ENCODE measurements at regions not wholly inside any gene's neighbourhood (a gene's known extent, or its start where the extent isn't known, plus 50 kb on each side); places are given as distances from the start of the nearest gene placed in this dataset.

DNA sequence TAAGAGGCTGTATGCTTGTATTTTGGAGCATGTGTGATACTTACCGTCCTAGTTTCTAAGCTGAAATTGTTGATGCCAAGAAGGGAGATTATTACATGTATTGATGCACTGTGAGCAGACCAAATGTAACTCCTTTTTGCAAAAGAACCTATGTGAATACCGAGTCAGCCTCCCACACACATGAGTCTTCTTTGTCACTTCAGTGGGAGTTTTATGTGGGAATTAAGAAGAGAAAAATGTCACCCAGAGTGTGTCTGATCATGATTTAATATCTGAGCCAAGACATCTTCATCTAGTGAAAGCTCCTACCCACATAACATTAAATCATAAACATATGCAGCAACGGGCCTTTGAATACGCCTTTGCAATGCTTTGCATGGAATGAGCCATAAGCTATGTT lies 380.3 kb upstream of the ACTBL2 start:
- no peak for DNase-seq (ENCODE audit: extremely low read depth, low read depth)

DNA sequence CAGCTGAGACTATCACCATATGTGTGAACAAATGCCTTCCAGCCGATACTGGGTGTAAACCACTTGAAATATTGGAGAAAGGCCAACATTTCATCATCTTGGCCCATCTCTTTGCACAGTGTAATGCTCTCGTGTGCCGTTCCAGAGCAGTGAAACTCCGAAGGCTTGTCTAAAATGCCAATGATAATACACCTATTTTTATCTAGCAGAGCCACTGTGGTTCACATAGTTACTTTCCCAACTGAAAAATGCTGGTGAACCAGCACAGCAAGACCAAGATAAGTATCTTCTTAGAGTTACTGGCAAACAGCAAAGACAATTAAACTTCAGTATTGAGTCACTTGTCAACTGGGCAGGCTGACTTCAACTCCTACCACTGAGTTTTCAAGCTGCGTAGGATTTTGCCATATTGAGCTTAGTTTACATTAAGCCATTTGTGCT lies 379.9 kb upstream of the ACTBL2 start:
- no peak for DNase-seq (ENCODE audit: extremely low read depth, low read depth)

DNA sequence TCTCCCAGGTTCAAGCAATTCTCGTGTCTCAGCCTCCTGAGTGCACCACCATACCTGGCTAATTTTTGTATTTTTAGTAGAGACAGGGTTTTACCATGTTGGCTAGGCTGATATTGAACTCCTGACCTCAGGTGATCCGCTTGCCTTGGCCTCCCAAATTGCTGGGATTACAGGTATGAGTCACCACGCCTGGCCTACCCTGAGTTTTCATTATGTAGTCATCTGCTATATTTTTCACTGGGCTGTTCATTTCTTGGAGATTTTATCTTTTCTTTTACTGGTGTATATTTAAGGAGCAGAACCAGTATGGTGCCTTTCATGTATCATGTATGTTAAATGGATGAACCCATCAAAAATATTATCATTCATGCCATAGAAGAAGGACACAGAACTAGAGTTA lies 377.0 kb upstream of the ACTBL2 start:
- DNase-seq (ENCODE audit: extremely low read depth, low read depth), result no peak

DNA sequence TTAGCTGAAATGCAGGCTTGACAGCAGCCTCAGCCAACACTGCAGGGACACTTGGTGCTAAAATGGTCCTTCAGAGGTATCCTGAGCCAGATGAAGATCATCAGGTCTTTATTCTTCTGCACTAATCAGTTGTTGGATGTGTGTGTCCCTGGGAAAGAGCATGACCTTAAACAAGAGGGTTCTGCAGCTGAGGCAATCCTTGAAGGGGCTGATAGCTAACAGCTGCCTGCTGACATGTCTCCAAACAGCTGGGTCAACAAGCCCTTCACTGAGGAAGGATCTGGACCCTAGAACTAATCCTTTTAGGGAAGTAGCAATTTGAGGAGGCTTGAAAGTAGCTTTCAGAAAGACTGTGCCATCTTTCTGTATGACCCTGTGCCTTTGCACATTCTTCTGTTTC lies 376.3 kb upstream of the ACTBL2 start:
- DNase-seq (ENCODE audit: extremely low read depth, low read depth), result no peak

DNA sequence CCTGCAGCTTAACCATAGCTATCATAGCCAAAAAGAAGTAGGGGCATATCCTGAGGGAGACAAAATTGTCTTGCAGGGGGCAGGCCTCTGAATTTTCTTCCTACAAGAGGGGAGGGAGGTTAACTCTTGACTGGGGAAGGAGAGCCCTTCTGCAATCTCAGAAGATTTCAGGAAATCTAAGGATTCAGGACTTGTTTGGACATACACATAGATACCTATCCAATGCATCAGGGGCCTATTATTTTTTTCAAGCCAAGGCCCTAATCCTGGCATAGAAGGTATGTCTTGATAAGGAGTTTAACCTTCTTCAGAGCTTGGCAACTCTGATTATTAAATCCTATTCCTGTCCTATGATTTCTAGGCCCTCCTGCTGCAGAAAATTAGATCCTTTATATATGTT lies 375.1 kb upstream of the ACTBL2 start:
- DNase-seq (ENCODE audit: extremely low read depth, low read depth), result no peak

DNA sequence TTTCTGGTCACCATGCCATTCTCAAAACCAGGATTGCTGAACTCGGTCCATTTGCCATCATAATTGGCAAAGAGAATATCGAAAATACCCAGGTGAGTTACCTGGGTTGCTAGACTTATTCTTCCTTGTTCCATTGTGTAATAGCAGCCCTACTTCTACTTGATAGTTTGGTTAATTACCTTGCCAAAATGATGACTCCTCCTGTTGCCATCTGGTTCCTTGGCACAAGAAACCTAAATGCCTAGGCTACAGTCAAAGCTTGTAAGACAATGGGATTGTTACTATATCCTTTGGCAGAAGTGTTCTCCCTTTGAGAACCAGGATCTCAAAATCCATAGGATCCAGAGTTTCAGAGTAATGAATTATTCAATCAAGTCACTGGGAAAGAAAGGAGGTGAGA lies 373.2 kb upstream of the ACTBL2 start:
- DNase-seq (ENCODE audit: extremely low read depth, low read depth), result no peak

DNA sequence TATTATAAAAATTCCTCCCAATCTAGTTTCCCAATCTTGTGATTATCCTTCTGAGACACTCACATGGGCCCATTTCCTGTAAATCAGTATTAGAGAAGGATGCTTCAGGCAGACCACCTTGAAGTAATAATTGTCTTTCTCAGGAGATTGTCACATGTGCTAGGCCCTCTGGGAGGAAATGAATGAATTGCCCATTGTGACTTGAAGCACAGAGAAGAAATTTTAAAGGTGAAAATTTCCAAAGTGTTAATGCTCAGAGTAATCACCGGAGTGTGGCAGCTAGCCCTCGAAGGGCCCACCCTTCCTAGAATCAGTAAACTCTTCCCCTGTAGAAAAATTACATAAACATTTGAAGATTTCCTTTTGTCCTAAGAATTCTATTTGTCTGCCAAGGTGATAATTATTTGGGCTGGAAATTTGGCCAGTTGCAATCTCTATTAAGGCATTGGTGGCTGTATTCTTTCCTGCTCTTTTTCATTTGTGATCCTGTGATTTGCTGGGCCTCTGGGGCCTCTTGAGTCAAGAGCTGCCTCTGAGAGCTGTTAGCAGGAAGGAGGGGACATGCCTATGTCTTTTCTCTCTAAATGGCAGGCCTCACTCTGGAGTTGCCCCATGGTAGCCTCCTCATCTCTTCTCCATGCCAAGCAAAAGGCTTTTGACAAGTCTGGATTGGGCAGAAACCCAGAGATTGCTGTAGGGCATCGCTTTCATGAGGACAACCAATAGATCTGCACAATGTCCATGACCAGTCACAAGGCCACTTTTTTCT lies 371.5 kb upstream of the ACTBL2 start:
- no peak for DNase-seq (ENCODE audit: extremely low read depth, low read depth)

DNA sequence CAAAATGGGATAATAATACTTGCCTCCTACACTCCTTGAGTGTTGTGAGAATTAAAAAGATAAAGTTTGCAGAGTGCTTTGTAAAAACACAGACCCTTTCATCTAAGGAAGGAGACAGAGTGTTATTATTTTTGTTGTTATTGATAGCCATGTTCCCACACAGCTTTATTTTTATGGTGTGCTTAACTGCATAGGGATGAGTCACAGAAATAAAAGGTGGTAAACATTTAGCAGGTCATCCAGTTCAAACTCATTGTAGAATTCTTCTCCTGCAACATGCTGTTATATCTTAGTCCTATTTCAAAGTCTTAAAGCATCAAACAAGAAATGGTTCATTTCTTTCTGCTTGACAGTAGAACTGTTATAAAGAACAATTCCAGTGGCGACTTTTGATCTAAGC lies 367.5 kb upstream of the ACTBL2 start:
- DNase-seq (ENCODE audit: extremely low read depth, low read depth), result no peak

DNA sequence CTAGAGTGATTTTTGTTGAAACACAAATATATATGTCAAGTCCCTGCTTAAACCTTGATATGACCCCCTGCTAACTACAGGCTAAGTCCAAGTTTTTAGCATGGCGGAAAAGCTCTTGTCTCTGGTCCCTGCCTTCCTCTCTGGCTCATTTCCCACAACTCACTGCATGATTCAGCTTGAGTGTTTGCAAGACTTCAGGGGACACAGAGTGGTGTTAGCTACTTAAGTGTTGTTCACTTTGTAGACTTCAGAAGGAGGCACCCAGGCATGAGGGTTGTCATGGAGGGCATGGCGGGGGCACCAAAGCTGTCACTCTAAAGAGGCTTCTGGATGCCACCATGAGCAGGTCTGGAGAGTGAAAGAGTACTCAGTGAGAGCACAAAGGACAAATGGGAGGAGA lies 362.4 kb upstream of the ACTBL2 start:
- no peak for DNase-seq (ENCODE audit: extremely low read depth, low read depth)

DNA sequence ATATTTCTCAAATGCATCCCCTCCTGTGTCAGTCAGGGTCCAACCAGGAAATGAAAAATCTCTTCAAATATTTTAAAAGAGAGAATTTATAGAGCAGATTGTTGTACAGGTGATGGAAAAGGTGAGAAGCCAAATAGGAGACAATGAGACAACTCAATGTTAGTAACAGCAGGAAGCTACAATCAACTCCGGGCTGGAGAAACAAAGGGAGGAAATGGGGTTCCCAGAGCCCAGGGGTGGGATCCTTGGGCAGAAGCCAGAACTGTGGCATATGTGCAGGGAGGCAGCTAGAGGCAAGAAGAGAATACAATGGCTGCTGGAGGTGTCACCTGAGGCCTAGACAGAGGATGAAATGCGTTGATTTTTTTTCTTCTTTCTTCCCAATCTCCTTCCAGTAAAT lies 361.8 kb upstream of the ACTBL2 start:
- DNase-seq (ENCODE audit: extremely low read depth, low read depth), result no peak

DNA sequence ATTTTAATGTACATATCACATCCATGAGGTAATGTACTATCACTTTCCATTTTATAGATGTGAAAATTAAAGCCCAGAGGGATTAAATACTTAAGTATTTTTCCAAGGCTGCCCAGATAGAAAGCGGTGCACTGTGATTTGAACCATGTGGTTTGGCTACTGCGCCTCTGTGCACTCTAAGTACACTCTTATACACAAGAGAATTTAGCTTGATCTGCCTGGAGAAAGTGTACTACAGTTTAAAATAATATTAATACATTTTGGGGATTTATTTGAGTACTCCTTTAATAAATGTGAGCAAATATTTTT lies 360.4 kb upstream of the ACTBL2 start:
- DNase-seq (ENCODE audit: extremely low read depth, low read depth), result no peak

DNA sequence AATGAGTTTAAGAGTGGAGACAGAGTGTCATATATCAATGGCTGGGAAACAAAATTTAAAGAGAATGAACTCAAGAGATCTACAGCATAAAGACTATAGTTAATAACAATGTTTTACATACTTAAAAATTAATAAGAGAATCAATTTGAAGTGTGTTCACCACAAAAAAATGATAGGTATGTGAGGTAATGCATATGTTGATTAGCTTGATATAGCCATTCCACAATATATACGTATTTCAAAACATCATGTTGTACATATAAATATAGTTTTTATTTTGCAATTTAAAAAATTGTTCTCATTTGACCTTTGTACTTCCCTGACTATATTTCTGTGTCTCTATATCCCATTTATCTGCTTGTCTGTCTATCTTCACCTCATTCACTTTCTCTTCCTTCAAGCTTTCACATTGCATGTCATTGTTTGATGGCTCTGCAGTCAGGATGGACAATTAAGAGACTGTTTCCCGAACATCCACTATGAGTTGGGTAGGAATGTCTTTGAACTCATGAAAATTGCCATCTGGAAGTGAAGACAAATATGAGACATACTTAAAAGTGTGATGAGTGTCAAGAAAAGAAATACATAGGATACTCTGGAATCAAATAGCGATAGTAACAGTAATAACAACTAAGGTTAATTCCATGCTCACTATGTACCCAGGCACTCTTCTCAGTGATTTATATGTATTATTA lies 359.9 kb upstream of the ACTBL2 start:
- DNase-seq (ENCODE audit: extremely low read depth, low read depth), result no peak

DNA sequence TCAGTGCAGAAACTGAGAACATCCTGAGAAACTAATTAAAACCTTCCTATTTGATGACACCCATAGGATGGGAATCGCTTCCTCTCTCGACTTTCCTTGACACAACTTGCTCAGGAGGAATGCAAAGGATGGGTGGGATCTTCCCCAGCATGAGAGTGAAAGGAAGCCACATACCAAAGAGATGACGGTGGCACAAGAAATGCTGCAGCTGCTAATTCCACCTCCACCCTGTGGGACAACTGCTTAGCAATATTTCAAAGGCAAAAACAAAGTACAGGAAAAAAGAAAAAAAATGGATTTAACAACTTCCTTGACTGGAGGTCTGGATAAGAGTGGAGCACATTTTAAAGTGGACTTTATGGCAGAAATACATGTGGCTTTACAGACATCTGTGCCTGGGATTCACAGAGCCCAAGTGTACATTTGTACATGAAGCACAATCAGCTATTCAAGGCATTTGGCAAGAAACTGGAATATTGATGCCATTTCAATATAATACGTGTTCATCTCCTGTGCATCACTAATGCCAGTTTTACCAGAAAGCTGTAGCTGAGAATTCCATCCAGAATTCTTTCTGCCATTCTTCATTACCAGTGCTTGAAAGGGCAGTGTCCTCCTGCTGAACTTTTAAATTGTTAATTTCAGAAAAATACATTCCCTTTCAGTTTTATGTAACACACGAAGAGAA lies 359.2 kb upstream of the ACTBL2 start:
- peak; percentile 93 for DNase-seq (ENCODE audit: extremely low read depth, low read depth)

DNA sequence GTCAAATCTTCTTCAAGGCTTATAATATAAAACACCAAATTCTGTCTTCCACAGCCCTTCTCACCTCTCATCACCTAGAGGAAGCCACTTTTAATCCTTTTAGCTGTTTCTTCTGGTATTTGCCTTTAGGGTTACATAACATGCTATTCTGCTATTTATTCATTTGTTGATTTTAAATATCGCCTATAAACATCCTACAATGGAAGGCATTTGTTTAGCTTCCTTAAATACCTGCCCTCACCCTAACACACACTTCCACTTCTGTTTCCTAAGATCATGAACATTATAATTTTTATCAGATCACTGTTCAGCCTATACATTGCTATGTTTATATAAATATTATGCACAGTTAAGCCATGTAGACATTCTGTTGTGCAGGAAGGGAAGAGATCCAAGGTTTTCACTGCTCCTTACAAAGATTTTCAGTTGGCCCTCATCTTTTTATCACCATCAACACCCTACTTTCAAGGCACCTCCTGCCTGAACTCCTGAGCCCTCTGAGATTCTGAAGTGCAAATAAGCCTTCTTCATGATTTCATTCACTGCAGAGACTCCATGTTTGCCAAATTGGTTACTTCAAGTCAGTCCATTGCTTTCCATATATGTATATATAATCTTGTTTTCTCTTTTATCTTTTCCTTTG lies 356.9 kb upstream of the ACTBL2 start:
- DNase-seq (ENCODE audit: extremely low read depth, low read depth), result no peak

DNA sequence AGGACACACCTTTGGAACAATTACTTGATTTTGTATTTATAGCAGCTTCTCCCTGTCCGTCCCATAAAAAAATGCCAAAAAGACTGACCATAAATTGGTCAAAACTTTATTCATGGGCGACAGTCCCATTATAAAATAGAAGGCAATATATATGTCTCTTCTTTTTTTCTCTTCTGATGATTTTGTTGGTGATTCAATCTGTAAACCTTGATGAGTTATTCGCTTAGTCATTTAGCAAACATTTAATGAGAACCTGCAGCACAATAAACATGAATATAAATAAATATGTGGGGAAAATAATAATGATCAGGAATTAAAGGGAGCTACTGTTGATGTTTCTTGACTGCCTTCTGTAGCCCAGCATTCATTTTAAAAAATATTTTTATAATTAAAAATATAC lies 356.4 kb upstream of the ACTBL2 start:
- DNase-seq (ENCODE audit: extremely low read depth, low read depth), result peak; percentile 37

DNA sequence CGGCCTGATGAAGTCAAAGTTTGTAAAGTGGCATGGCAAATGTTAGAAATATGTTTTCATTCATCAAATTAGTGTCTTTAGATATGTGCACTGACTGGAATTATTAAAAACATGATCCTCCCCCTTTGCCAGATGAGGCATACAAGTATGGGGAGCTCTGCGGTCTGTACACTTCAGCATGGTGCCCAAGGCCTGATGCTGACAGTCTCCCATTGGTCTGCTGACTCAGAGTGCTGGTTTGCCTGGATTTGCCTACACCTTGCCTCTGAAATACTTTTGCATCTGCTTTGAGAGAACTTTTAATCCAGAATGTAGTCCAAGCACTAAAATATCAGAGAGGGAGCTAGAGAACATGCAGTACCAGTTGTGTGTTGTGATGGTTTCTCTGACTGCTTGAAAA lies 354.3 kb upstream of the ACTBL2 start:
- DNase-seq (ENCODE audit: extremely low read depth, low read depth), result no peak

DNA sequence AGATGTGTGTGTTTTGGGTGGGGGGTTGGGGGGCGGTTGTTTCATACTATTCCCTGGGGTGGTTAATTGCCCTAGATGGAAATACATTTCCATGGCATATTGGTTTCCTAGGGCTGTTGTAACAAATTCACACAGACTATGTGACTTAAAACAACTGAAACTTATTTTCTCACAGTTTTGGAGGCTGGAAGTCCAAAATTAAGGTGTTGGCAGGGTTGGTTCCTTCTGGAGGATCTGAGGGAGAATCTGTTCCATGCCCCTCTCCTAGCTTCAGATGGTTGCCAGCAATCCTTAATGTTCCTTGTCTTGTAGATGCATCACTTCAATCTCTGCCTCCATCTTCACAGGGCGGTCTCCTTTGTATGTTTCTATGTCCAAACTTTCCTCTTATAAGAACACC lies 353.7 kb upstream of the ACTBL2 start:
- no peak for DNase-seq (ENCODE audit: extremely low read depth, low read depth)

DNA sequence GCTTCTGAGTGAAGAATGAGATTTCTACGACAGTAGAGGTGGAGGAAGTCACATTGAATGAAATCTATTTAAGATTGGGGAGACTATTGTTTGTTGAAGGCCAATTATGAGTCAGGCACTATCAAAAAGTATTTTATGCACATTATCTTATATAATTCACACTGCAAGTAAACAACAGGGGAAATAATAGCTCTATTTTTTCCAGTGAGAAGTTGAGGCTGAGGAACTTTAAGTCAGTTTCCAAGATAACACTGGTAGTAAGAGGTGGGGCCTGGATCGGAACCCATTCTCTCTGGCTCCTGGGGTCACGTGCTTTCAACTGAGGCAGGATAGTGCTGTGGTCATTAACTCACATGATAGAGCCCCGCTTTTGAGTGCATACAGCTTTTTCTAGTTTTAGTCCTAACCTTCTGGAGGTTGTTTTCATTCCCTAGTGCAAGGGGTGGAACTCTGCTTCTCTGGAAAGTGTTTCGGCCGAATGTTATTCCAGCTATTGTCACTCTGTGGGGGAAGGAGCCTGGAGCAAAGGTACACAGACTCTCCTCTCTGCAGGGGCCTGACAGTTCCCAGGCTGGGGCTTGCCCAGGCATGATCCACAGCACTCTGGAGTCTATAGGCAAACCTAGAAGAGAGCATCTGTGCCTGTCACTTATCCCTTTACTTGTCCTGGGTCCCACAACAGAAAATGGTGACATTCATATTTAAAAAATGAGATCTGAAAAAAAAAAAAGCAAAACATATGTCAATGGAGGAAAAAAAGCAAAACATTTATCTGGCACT lies 352.4 kb upstream of the ACTBL2 start:
- peak; percentile 38 for DNase-seq (ENCODE audit: extremely low read depth, low read depth)

DNA sequence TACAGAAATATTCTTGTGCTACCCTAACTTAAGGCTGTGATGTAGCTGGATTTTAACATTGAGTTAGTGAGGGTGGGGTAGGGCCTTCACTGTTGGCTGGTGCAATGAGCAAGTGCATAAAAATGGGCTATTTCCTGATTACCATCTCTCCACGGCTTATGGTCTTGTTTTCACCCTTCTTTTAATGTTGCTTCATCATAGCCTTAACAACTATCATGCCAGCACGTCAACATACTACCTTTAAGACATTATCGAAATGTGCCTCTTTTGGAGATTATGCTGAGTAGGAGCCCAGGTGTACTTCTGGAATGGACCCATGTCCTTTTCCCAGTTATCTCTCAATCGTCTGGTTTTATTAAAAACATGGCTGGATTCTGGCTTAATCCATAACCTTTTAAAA lies 350.9 kb upstream of the ACTBL2 start:
- DNase-seq (ENCODE audit: extremely low read depth, low read depth), result no peak

DNA sequence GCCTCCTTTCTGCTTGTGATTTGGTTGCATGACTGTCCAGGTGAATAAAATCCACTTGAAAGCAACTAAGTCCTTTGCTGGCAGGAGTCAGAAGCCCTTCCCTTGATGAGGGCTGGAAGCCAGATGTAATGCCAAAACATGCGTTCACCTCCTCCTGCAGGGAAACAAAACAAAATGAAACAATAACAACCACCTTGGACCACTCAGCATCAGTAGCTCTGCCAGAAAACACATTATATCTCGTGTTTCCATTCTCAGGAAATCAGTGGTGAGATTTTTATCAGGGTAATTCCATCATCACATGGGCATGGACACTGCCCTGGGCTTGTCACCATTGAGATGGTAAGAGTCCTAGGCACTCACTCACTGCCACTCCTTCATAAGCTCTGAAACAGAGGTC lies 350.3 kb upstream of the ACTBL2 start:
- DNase-seq (ENCODE audit: extremely low read depth, low read depth), result no peak

DNA sequence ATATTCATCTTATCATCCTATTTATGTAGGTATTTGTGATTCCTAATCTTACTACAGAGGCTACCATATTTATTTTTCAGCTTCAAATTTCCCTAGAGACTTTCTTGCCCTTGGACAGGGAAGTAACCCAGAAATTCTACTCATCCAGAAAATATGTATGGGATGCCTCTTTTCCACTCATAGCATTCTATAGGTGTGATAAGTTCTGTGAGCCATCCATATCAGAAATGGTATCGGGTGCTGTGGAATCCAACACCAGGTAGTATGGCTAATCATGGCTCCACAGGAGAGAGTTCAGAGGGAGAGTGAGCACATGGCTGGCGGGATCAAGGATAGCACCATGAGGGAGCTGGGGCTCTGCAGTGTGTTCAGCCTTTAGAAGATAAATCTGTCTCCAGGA lies 349.3 kb upstream of the ACTBL2 start:
- DNase-seq (ENCODE audit: extremely low read depth, low read depth), result no peak
